ENCODE measurements at regions not wholly inside any gene's neighbourhood (a gene's known extent, or its start where the extent isn't known, plus 50 kb on each side); places are given as distances from the start of the nearest gene placed in this dataset.
A peak's percentile ranks its signal among the peaks of the same experiment; 100 is the strongest.

GRCh38 chrX:121851033-121851432 lies 803.6 kb downstream of the GLUD2 start:
- no peak overlapping the region for H2BK12ac ChIP-seq (ENCODE audit: low read length)
- no peaks in the 10 kb centered on the region for H3K36me3 ChIP-seq (replicated peaks in 1 of 2; ENCODE audit: control insufficient read depth in 2 of 2, insufficient read depth in 2 of 2, low read length in 2 of 2)
- no CpG with 5 or more reads among the region's 2 CpGs for WGBS, 2 donors (ENCODE audit: extremely low coverage in 2 of 2, insufficient read length in 2 of 2, insufficient replicate concordance in 1 of 2)

GRCh38 chrX:121853762-121854613 lies 806.6 kb downstream of the GLUD2 start:
- no peak overlapping the region for H2AFZ ChIP-seq (ENCODE audit: low read length)
- no peak overlapping the region for H3K4me2 ChIP-seq (ENCODE audit: insufficient read depth, low read length, poor library complexity, severe bottlenecking)
- no peak overlapping the region for H2BK5ac ChIP-seq (ENCODE audit: low read length)
- H3K36me3 ChIP-seq (replicated peaks in 1 of 2; ENCODE audit: control insufficient read depth in 2 of 2, insufficient read depth in 2 of 2, low read length in 2 of 2): no peaks in the 10 kb centered on the region
- H3K4me1 ChIP-seq (ENCODE audit: control insufficient read depth in 2 of 2, insufficient read depth in 1 of 2, low read depth in 1 of 2, low read length in 2 of 2): no peaks in the 10 kb centered on the region
- H3K27me3 ChIP-seq (ENCODE audit: control insufficient read depth in 3 of 3, insufficient read depth in 3 of 3, low read depth in 1 of 3, low read length in 3 of 3): no peaks in the 10 kb centered on the region
- no peak overlapping the region for H2BK12ac ChIP-seq (ENCODE audit: low read length)
- H3K18ac ChIP-seq (ENCODE audit: low read length): no peak overlapping the region
- no peak overlapping the region for H2BK15ac ChIP-seq (ENCODE audit: low read length)
- no CpG with 5 or more reads among the region's 27 CpGs for WGBS, 2 donors (ENCODE audit: extremely low coverage in 2 of 2, insufficient read length in 2 of 2, insufficient replicate concordance in 1 of 2)
- no peaks in the 10 kb centered on the region for H3K9me3 ChIP-seq (replicated peaks in 1 of 2; ENCODE audit: control insufficient read depth in 2 of 2, insufficient read depth in 1 of 2, low read depth in 1 of 2, low read length in 2 of 2)
- H3K4ac ChIP-seq (ENCODE audit: low read length): no peak overlapping the region
- no peak overlapping the region for H3K4me3 ChIP-seq (ENCODE audit: low read length in 2 of 2)
- no peak overlapping the region for H3K23ac ChIP-seq (ENCODE audit: low read depth, low read length, poor library complexity)
- no peak overlapping the region for H2BK120ac ChIP-seq (ENCODE audit: low read depth, low read length)
- no peak overlapping the region for H4K91ac ChIP-seq (ENCODE audit: low read depth, low read length, poor library complexity)
- H3K9ac ChIP-seq (ENCODE audit: low read depth, low read length, poor library complexity): no peak overlapping the region
- H2AK5ac ChIP-seq (ENCODE audit: low read depth, low read length): no peak overlapping the region
- DNase-seq (ENCODE audit: low spot score): no peak
- H4K8ac ChIP-seq (ENCODE audit: low read depth, low read length): no peak overlapping the region
- H3K14ac ChIP-seq (ENCODE audit: low read length): peak overlapping the region; percentile 21
- H3K79me1 ChIP-seq (ENCODE audit: low read depth, low read length): no peaks in the 10 kb centered on the region
- no peak overlapping the region for H3K27ac ChIP-seq (replicated peaks; ENCODE audit: low read length)

More at GRCh38 chrX:121851033-121851432, 803.6 kb downstream of the GLUD2 start:
- Histone ChIP-seq H3K9me3 (replicated peaks in 1 of 2; ENCODE audit: control insufficient read depth in 2 of 2, insufficient read depth in 1 of 2, low read depth in 1 of 2, low read length in 2 of 2) (no peaks in the 10 kb centered on the region), H3K79me1 (ENCODE audit: low read depth, low read length) (no peaks in the 10 kb centered on the region), H3K4me3 (ENCODE audit: low read length in 2 of 2) (no peak overlapping the region), H2AFZ (ENCODE audit: low read length) (no peak overlapping the region), H2BK5ac (ENCODE audit: low read length) (no peak overlapping the region), H3K4ac (ENCODE audit: low read length) (no peak overlapping the region), H2AK5ac (ENCODE audit: low read depth, low read length) (no peak overlapping the region), H3K27ac (replicated peaks; ENCODE audit: low read length) (no peak overlapping the region), H3K27me3 (ENCODE audit: control insufficient read depth in 3 of 3, insufficient read depth in 3 of 3, low read depth in 1 of 3, low read length in 3 of 3) (no peaks in the 10 kb centered on the region), H3K9ac (ENCODE audit: low read depth, low read length, poor library complexity) (no peak overlapping the region), H4K8ac (ENCODE audit: low read depth, low read length) (no peak overlapping the region), H3K14ac (ENCODE audit: low read length) (no peak overlapping the region), H2BK15ac (ENCODE audit: low read length) (no peak overlapping the region), H3K4me1 (ENCODE audit: control insufficient read depth in 2 of 2, insufficient read depth in 1 of 2, low read depth in 1 of 2, low read length in 2 of 2) (no peaks in the 10 kb centered on the region), H2BK120ac (ENCODE audit: low read depth, low read length) (no peak overlapping the region), H3K4me2 (ENCODE audit: insufficient read depth, low read length, poor library complexity, severe bottlenecking) (no peak overlapping the region), H3K18ac (ENCODE audit: low read length) (no peak overlapping the region), H3K23ac (ENCODE audit: low read depth, low read length, poor library complexity) (no peak overlapping the region), H4K91ac (ENCODE audit: low read depth, low read length, poor library complexity) (no peak overlapping the region)
- no peak for DNase-seq (ENCODE audit: low spot score)

- Histone ChIP-seq H2BK15ac (ENCODE audit: low read length) (no peak overlapping the region), H3K4me3 (ENCODE audit: low read length in 2 of 2) (no peak overlapping the region), H3K36me3 (replicated peaks in 1 of 2; ENCODE audit: control insufficient read depth in 2 of 2, insufficient read depth in 2 of 2, low read length in 2 of 2) (no peaks in the 10 kb centered on the region), H3K23ac (ENCODE audit: low read depth, low read length, poor library complexity) (no peak overlapping the region), H3K14ac (ENCODE audit: low read length) (no peak overlapping the region), H3K27ac (replicated peaks; ENCODE audit: low read length) (no peak overlapping the region), H3K9ac (ENCODE audit: low read depth, low read length, poor library complexity) (no peak overlapping the region), H3K4me1 (ENCODE audit: control insufficient read depth in 2 of 2, insufficient read depth in 1 of 2, low read depth in 1 of 2, low read length in 2 of 2) (no peaks in the 10 kb centered on the region), H2AK5ac (ENCODE audit: low read depth, low read length) (no peak overlapping the region), H2BK120ac (ENCODE audit: low read depth, low read length) (no peak overlapping the region), H3K18ac (ENCODE audit: low read length) (no peak overlapping the region), H2AFZ (ENCODE audit: low read length) (no peak overlapping the region), H2BK5ac (ENCODE audit: low read length) (no peak overlapping the region), H3K79me1 (ENCODE audit: low read depth, low read length) (no peaks in the 10 kb centered on the region), H4K8ac (ENCODE audit: low read depth, low read length) (no peak overlapping the region), H3K27me3 (ENCODE audit: control insufficient read depth in 3 of 3, insufficient read depth in 3 of 3, low read depth in 1 of 3, low read length in 3 of 3) (no peaks in the 10 kb centered on the region), H3K4me2 (ENCODE audit: insufficient read depth, low read length, poor library complexity, severe bottlenecking) (no peak overlapping the region), H4K91ac (ENCODE audit: low read depth, low read length, poor library complexity) (no peak overlapping the region), H2BK12ac (ENCODE audit: low read length) (no peak overlapping the region), H3K9me3 (replicated peaks in 1 of 2; ENCODE audit: control insufficient read depth in 2 of 2, insufficient read depth in 1 of 2, low read depth in 1 of 2, low read length in 2 of 2) (no peaks in the 10 kb centered on the region), H3K4ac (ENCODE audit: low read length) (no peak overlapping the region)
- no CpG with 5 or more reads among the region's 5 CpGs for WGBS, 2 donors (ENCODE audit: extremely low coverage in 2 of 2, insufficient read length in 2 of 2, insufficient replicate concordance in 1 of 2)
- no peak for DNase-seq (ENCODE audit: low spot score)
These were observed 807.2 kb downstream of the GLUD2 start for GRCh38 chrX:121854614-121854911.

GRCh38 chrX:121858867-121859647 lies 811.6 kb downstream of the GLUD2 start:
- no peak overlapping the region for H2BK15ac ChIP-seq (ENCODE audit: low read length)
- H2BK12ac ChIP-seq (ENCODE audit: low read length): no peak overlapping the region
- DNase-seq (ENCODE audit: low spot score): no peak
- no peak overlapping the region for H3K23ac ChIP-seq (ENCODE audit: low read depth, low read length, poor library complexity)
- H3K79me1 ChIP-seq (ENCODE audit: low read depth, low read length): peaks cover under 1% of the 10 kb centered on the region
- no peaks in the 10 kb centered on the region for H3K9me3 ChIP-seq (replicated peaks in 1 of 2; ENCODE audit: control insufficient read depth in 2 of 2, insufficient read depth in 1 of 2, low read depth in 1 of 2, low read length in 2 of 2)
- no peak overlapping the region for H3K9ac ChIP-seq (ENCODE audit: low read depth, low read length, poor library complexity)
- WGBS, 2 donors (ENCODE audit: extremely low coverage in 2 of 2, insufficient read length in 2 of 2, insufficient replicate concordance in 1 of 2): no CpG with 5 or more reads among the region's 8 CpGs
- H3K36me3 ChIP-seq (replicated peaks in 1 of 2; ENCODE audit: control insufficient read depth in 2 of 2, insufficient read depth in 2 of 2, low read length in 2 of 2): no peaks in the 10 kb centered on the region
- no peak overlapping the region for H3K18ac ChIP-seq (ENCODE audit: low read length)
- H4K8ac ChIP-seq (ENCODE audit: low read depth, low read length): no peak overlapping the region
- H2AK5ac ChIP-seq (ENCODE audit: low read depth, low read length): no peak overlapping the region
- no peak overlapping the region for H2BK120ac ChIP-seq (ENCODE audit: low read depth, low read length)
- no peak overlapping the region for H3K4ac ChIP-seq (ENCODE audit: low read length)
- H3K4me3 ChIP-seq (ENCODE audit: low read length in 2 of 2): no peak overlapping the region
- H3K27ac ChIP-seq (replicated peaks; ENCODE audit: low read length): no peak overlapping the region
- no peak overlapping the region for H2AFZ ChIP-seq (ENCODE audit: low read length)
- H3K27me3 ChIP-seq (ENCODE audit: control insufficient read depth in 3 of 3, insufficient read depth in 3 of 3, low read depth in 1 of 3, low read length in 3 of 3): no peaks in the 10 kb centered on the region
- no peak overlapping the region for H4K91ac ChIP-seq (ENCODE audit: low read depth, low read length, poor library complexity)
- no peak overlapping the region for H2BK5ac ChIP-seq (ENCODE audit: low read length)
- no peaks in the 10 kb centered on the region for H3K4me1 ChIP-seq (ENCODE audit: control insufficient read depth in 2 of 2, insufficient read depth in 1 of 2, low read depth in 1 of 2, low read length in 2 of 2)
- no peak overlapping the region for H3K14ac ChIP-seq (ENCODE audit: low read length)
- no peak overlapping the region for H3K4me2 ChIP-seq (ENCODE audit: insufficient read depth, low read length, poor library complexity, severe bottlenecking)
